Trophoblast cell (in vitro differentiated cells and primary cell): ENCODE measurements at regions not wholly inside any gene's neighbourhood (a gene's known extent, or its start where the extent isn't known, plus 50 kb on each side); places are given as distances from the start of the nearest gene placed in this dataset.
A peak's percentile ranks its signal among the peaks of the same experiment; 100 is the strongest.

Source experiments
- DNase-seq, 2 donors: peaks; one replicate each; pipeline ENCODE4 v3.0.0-alpha.2; 2016
- H2AFZ ChIP-seq: 2 replicates; pipeline ENCODE4 v1.6.1; 2013; ENCODE audit warnings: low read length, moderate library complexity, mild to moderate bottlenecking; ENCODE audit not compliant: insufficient read depth, poor library complexity
- H2AK5ac ChIP-seq: 2 replicates; pipeline ENCODE4 v1.6.1; 2013; ENCODE audit warnings: mild to moderate bottlenecking, low read length
- H2BK120ac ChIP-seq: 2 replicates; pipeline ENCODE4 v1.6.1; 2013; ENCODE audit warnings: low read length, mild to moderate bottlenecking, moderate library complexity; ENCODE audit not compliant: insufficient read depth, poor library complexity
- H2BK12ac ChIP-seq: 2 replicates; pipeline ENCODE4 v1.6.1; 2013; ENCODE audit warnings: mild to moderate bottlenecking, low read length, moderate library complexity
- H2BK5ac ChIP-seq: 2 replicates; pipeline ENCODE4 v1.6.1; 2013; ENCODE audit warnings: low read length, low read depth, moderate library complexity, mild to moderate bottlenecking; ENCODE audit not compliant: poor library complexity
- H3K14ac ChIP-seq: 2 replicates; pipeline ENCODE4 v1.6.1; 2013; ENCODE audit warnings: mild to moderate bottlenecking, low read length
- H3K18ac ChIP-seq: 2 replicates; pipeline ENCODE4 v1.6.1; 2013; ENCODE audit warnings: mild to moderate bottlenecking, low read length
- H3K23ac ChIP-seq: 2 replicates; pipeline ENCODE4 v1.6.1; 2013; ENCODE audit warnings: low read length
- H3K27ac ChIP-seq: 2 replicates; pipeline ENCODE4 v1.5.1; 2013; ENCODE audit warnings: low read depth, mild to moderate bottlenecking, inconsistent platforms, low read length, moderate library complexity
- H3K27me3 ChIP-seq: 2 replicates; pipeline ENCODE4 v1.6.1; 2013; ENCODE audit warnings: inconsistent platforms, mild to moderate bottlenecking, low read length, moderate library complexity; ENCODE audit not compliant: insufficient read depth
- H3K36me3 ChIP-seq, 2 experiments: 1 replicate in 1 of 2; 2 replicates in 1 of 2; pipeline ENCODE4 v1.6.1; 2013; ENCODE audit warnings: low read length in 2 of 2, mild to moderate bottlenecking in 2 of 2, moderate library complexity in 1 of 2; ENCODE audit not compliant: insufficient read depth in 2 of 2, control insufficient read depth in 1 of 2
- H3K4ac ChIP-seq: 2 replicates; pipeline ENCODE4 v1.6.1; 2013; ENCODE audit warnings: low read depth, mild to moderate bottlenecking, low read length, moderate library complexity
- H3K4me1 ChIP-seq, 2 experiments: 1 replicate in 1 of 2; 2 replicates in 1 of 2; pipeline ENCODE4 v1.6.1; 2013; ENCODE audit warnings: low read length in 2 of 2, mild to moderate bottlenecking in 2 of 2, moderate library complexity in 1 of 2; ENCODE audit not compliant: insufficient read depth in 2 of 2, control insufficient read depth in 1 of 2
- H3K4me2 ChIP-seq: 2 replicates; pipeline ENCODE4 v1.6.1; 2013; ENCODE audit warnings: inconsistent platforms, mild to moderate bottlenecking, low read length, moderate library complexity
- H3K4me3 ChIP-seq: 2 replicates; pipeline ENCODE4 v1.5.1; 2013; ENCODE audit warnings: mild to moderate bottlenecking, low read depth, low read length, inconsistent platforms
- H3K79me1 ChIP-seq: one replicate; pipeline ENCODE4 v1.6.1; 2013; ENCODE audit warnings: low read length
- H3K79me2 ChIP-seq: 2 replicates; pipeline ENCODE4 v1.6.1; 2013; ENCODE audit warnings: low read length, mild to moderate bottlenecking; ENCODE audit not compliant: control insufficient read depth, insufficient read depth, poor library complexity
- H3K9ac ChIP-seq: 2 replicates; pipeline ENCODE4 v1.6.1; 2013; ENCODE audit warnings: mild to moderate bottlenecking, low read length
- H3K9me3 ChIP-seq: 2 replicates; pipeline ENCODE4 v1.6.1; 2013; ENCODE audit warnings: low read depth, mild to moderate bottlenecking, control low read depth, inconsistent platforms, low read length; ENCODE audit not compliant: insufficient read depth
- H4K12ac ChIP-seq: 2 replicates; pipeline ENCODE4 v1.6.1; 2013; ENCODE audit warnings: low read depth, mild to moderate bottlenecking, low read length, moderate library complexity
- H4K8ac ChIP-seq: 2 replicates; pipeline ENCODE4 v1.6.1; 2013; ENCODE audit warnings: low read depth, mild to moderate bottlenecking, low read length, moderate library complexity
- H4K91ac ChIP-seq: one replicate; pipeline ENCODE4 v1.6.1; 2013; ENCODE audit warnings: low read depth, mild to moderate bottlenecking, low read length, moderate library complexity
- WGBS: extraction: QIAGEN DNeasy Blood & Tissue Kit; methylation state at CpG from one replicate; pipeline ENCODE4 v1.1.7; 2013; ENCODE audit warnings: missing lambda C conversion rate; ENCODE audit not compliant: insufficient read length, insufficient coverage; ENCODE audit errors: extremely low coverage; 5-methylcytosine and 5-hydroxymethylcytosine counted together

GRCh38 chr16:19980632-19981265, 92.9 kb downstream of the GPR139 start:
- H3K9me3 ChIP-seq, result no peaks in the 10 kb centered on the region
- no peaks in the 10 kb centered on the region for H3K27me3 ChIP-seq
- no peaks in the 10 kb centered on the region for H3K79me1 ChIP-seq
- H3K4me3 ChIP-seq, result no peak overlapping the region
- H3K27ac ChIP-seq, result no peak overlapping the region
- H3K23ac ChIP-seq, result no peak overlapping the region
- DNase-seq, result peak in 1 of 2 donors; percentile 11
- WGBS, result no CpG with 5 or more reads among the region's 3 CpGs
- H3K18ac ChIP-seq, result no peak overlapping the region
- no peak overlapping the region for H3K4ac ChIP-seq
- H2AK5ac ChIP-seq, result no peak overlapping the region
- no peak overlapping the region for H2BK12ac ChIP-seq
- H3K36me3 ChIP-seq, result no peaks in the 10 kb centered on the region
- no peak overlapping the region for H4K12ac ChIP-seq
- H3K9ac ChIP-seq, result no peak overlapping the region
- H4K8ac ChIP-seq, result no peak overlapping the region
- H2BK5ac ChIP-seq, result no peak overlapping the region
- H2BK120ac ChIP-seq, result no peak overlapping the region
- H3K14ac ChIP-seq, result no peak overlapping the region
- no peak overlapping the region for H4K91ac ChIP-seq
- H2AFZ ChIP-seq, result no peak overlapping the region
- H3K4me1 ChIP-seq, result no peaks in the 10 kb centered on the region
- no peak overlapping the region for H3K4me2 ChIP-seq
- H3K79me2 ChIP-seq, result no peaks in the 10 kb centered on the region

- H4K8ac ChIP-seq, result no peak overlapping the region
- H3K4me1 ChIP-seq, result no peaks in the 10 kb centered on the region
- no peak overlapping the region for H3K18ac ChIP-seq
- H4K12ac ChIP-seq, result no peak overlapping the region
- DNase-seq, result no peak
- no CpG with 5 or more reads among the region's 4 CpGs for WGBS
- H3K36me3 ChIP-seq, result no peaks in the 10 kb centered on the region
- H3K4me2 ChIP-seq, result no peak overlapping the region
- H2BK5ac ChIP-seq, result no peak overlapping the region
- no peak overlapping the region for H4K91ac ChIP-seq
- H3K79me1 ChIP-seq, result no peaks in the 10 kb centered on the region
- H3K9me3 ChIP-seq, result no peaks in the 10 kb centered on the region
- H3K9ac ChIP-seq, result no peak overlapping the region
- H2AK5ac ChIP-seq, result no peak overlapping the region
- no peak overlapping the region for H2BK12ac ChIP-seq
- H3K23ac ChIP-seq, result no peak overlapping the region
- no peaks in the 10 kb centered on the region for H3K79me2 ChIP-seq
- H3K4me3 ChIP-seq, result no peak overlapping the region
- H2BK120ac ChIP-seq, result no peak overlapping the region
- H3K27me3 ChIP-seq, result no peaks in the 10 kb centered on the region
- no peak overlapping the region for H3K27ac ChIP-seq
- H2AFZ ChIP-seq, result no peak overlapping the region
- H3K4ac ChIP-seq, result no peak overlapping the region
- no peak overlapping the region for H3K14ac ChIP-seq
These were observed 94.1 kb downstream of the GPR139 start for GRCh38 chr16:19979638-19980037.

- no peak overlapping the region for H2BK120ac ChIP-seq
- H3K14ac ChIP-seq, result no peak overlapping the region
- no peaks in the 10 kb centered on the region for H3K27me3 ChIP-seq
- no peak overlapping the region for H3K4ac ChIP-seq
- H3K9ac ChIP-seq, result no peak overlapping the region
- no peak overlapping the region for H3K4me2 ChIP-seq
- H3K23ac ChIP-seq, result no peak overlapping the region
- H2BK12ac ChIP-seq, result no peak overlapping the region
- no peak overlapping the region for H3K4me3 ChIP-seq
- no peaks in the 10 kb centered on the region for H3K79me2 ChIP-seq
- no peaks in the 10 kb centered on the region for H3K36me3 ChIP-seq
- H4K8ac ChIP-seq, result no peak overlapping the region
- WGBS, result no CpG with 5 or more reads among the region's 4 CpGs
- no peak overlapping the region for H3K27ac ChIP-seq
- DNase-seq, result no peak
- no peak overlapping the region for H2BK5ac ChIP-seq
- H2AFZ ChIP-seq, result no peak overlapping the region
- H4K91ac ChIP-seq, result no peak overlapping the region
- H3K4me1 ChIP-seq, result no peaks in the 10 kb centered on the region
- H3K79me1 ChIP-seq, result no peaks in the 10 kb centered on the region
- H3K9me3 ChIP-seq, result no peaks in the 10 kb centered on the region
- no peak overlapping the region for H3K18ac ChIP-seq
- no peak overlapping the region for H4K12ac ChIP-seq
- no peak overlapping the region for H2AK5ac ChIP-seq
These were observed 90.0 kb upstream of the GPRC5B start for GRCh38 chr16:19974607-19975006.

- Histone ChIP-seq H3K4me3 (no peak overlapping the region), H3K79me1 (no peaks in the 10 kb centered on the region), H3K18ac (no peak overlapping the region)
These were observed 87.5 kb upstream of the GPRC5B start for GRCh38 chr16:19972111-19972510.

More at GRCh38 chr16:19972111-19972510, 87.5 kb upstream of the GPRC5B start:
- no peak overlapping the region for H2BK12ac ChIP-seq
- H3K14ac ChIP-seq, result no peak overlapping the region
- no peak overlapping the region for H2BK120ac ChIP-seq
- H3K4ac ChIP-seq, result no peak overlapping the region
- H3K23ac ChIP-seq, result no peak overlapping the region
- no peak overlapping the region for H2BK5ac ChIP-seq
- H3K9me3 ChIP-seq, result no peaks in the 10 kb centered on the region
- H3K4me2 ChIP-seq, result no peak overlapping the region
- no peak overlapping the region for H3K27ac ChIP-seq
- DNase-seq, result no peak
- no peak overlapping the region for H2AFZ ChIP-seq
- no peak overlapping the region for H3K9ac ChIP-seq
- no peaks in the 10 kb centered on the region for H3K36me3 ChIP-seq
- H4K91ac ChIP-seq, result no peak overlapping the region
- H4K12ac ChIP-seq, result no peak overlapping the region
- H3K79me2 ChIP-seq, result no peaks in the 10 kb centered on the region
- no peaks in the 10 kb centered on the region for H3K27me3 ChIP-seq
- H2AK5ac ChIP-seq, result no peak overlapping the region
- no CpG with 5 or more reads among the region's 4 CpGs for WGBS
- H3K4me1 ChIP-seq, result no peaks in the 10 kb centered on the region
- H4K8ac ChIP-seq, result no peak overlapping the region
